K562 (cell line): ENCODE measurements at regions not wholly inside any gene's neighbourhood (a gene's known extent, or its start where the extent isn't known, plus 50 kb on each side); places are given as distances from the start of the nearest gene placed in this dataset.

Experiments used
- ATAC-seq: fragments of 200-7000 bp; cut with Tn5 transposase; 3 replicates; pipeline ENCODE4 v1.9.1; 2020; ENCODE audit warnings: moderate library complexity
- BruUV-seq: library from RNA; stranded (reverse); fragments of 400-500 nt; replicated peaks from 2 replicates; lab custom pipeline; 2021; lab: Mats Ljungman, UMichigan
- CTCF ChIA-PET: fragments of 300-600 bp; formaldehyde crosslinking; extraction: SDS; loops from one replicate; lab custom pipeline; 2021; ENCODE audit warnings: low intra/inter-chr PET ratio; lab: Yijun Ruan, JAX
- POLR2A ChIA-PET: fragments of 300-600, 350-650 bp; sonication (Branson Sonifier 250); formaldehyde crosslinking; extraction: SDS; loops from one replicate; lab custom pipeline; 2021; ENCODE audit warnings: antibody characterized with exemption, inconsistent platforms; lab: Yijun Ruan, JAX
- DNase-seq, 4 experiments: peaks; one replicate each; pipeline versions ENCODE4 v3.0.0 to v3.0.0-alpha.2; 2011 to 2018; ENCODE audit warnings: low spot score in 3 of 4, mixed read lengths in 3 of 4; ENCODE audit errors: extremely low read depth in 1 of 4
- FAIRE-seq: peaks from 2 replicates; lab custom pipeline; 2011; peaks lifted over from hg19 to GRCh38; lab: Jason Lieb, UNC
- H2AFZ ChIP-seq: 2 replicates; pipeline ENCODE4 v1.6.0; 2011; ENCODE audit warnings: low read depth, low read length, control low read depth, inconsistent platforms
- H3K27ac ChIP-seq: fragments of 200-600 bp; 3 replicates; pipeline ENCODE4 v1.8.0; 2011; ENCODE audit warnings: low read depth, mild to moderate bottlenecking, control low read depth, inconsistent platforms, low read length, moderate library complexity, mixed read lengths; ENCODE audit errors: extremely low read depth
- H3K27me3 ChIP-seq, 2 experiments: fragments of 300-600 bp in 1 of 2; 2 replicates in 1 of 2; 3 replicates in 1 of 2; pipeline versions ENCODE4 v1.6.0 to v1.8.0; 2011; ENCODE audit warnings: inconsistent platforms in 2 of 2, low read length in 2 of 2, mild to moderate bottlenecking in 1 of 2, mixed read lengths in 1 of 2, moderate library complexity in 1 of 2; ENCODE audit not compliant: control insufficient read depth in 2 of 2, insufficient read depth in 2 of 2
- H3K36me3 ChIP-seq: fragments of 300-600 bp; 3 replicates; pipeline ENCODE4 v1.8.0; 2011; ENCODE audit warnings: mild to moderate bottlenecking, low read length, inconsistent platforms; ENCODE audit not compliant: control insufficient read depth, insufficient read depth
- H3K4me1 ChIP-seq, 2 experiments: fragments of 200-600 bp in 1 of 2; replicated peaks in 1 of 2; 2 replicates in 1 of 2; 3 replicates in 1 of 2; pipeline versions ENCODE4 v1.5.1 to v1.8.0; 2011; ENCODE audit warnings: inconsistent platforms in 2 of 2, low read length in 2 of 2, mild to moderate bottlenecking in 1 of 2, mixed read lengths in 1 of 2, moderate library complexity in 1 of 2; ENCODE audit not compliant: control insufficient read depth in 2 of 2, insufficient read depth in 2 of 2
- H3K4me2 ChIP-seq: 2 replicates; pipeline ENCODE4 v1.6.1; 2011; ENCODE audit warnings: low read length, control low read depth, inconsistent platforms, mixed read lengths; ENCODE audit not compliant: insufficient read depth
- H3K4me3 ChIP-seq: fragments of 200-600 bp; sonication (generic), shearing (Covaris generic); 2 replicates; pipeline ENCODE4 v1.5.1; 2016; ENCODE audit warnings: control low read depth, inconsistent platforms
- H3K79me2 ChIP-seq: fragments of 200-600 bp; 3 replicates; pipeline ENCODE4 v1.8.0; 2011; ENCODE audit warnings: low read length, inconsistent platforms; ENCODE audit not compliant: control insufficient read depth, insufficient read depth
- H3K9ac ChIP-seq, 2 experiments: 2 replicates each; pipeline versions ENCODE4 v1.6.0 to v1.6.1; 2011; ENCODE audit warnings: low read depth in 2 of 2, low read length in 2 of 2, control low read depth in 1 of 2, inconsistent platforms in 1 of 2, mild to moderate bottlenecking in 1 of 2, mixed read lengths in 1 of 2; ENCODE audit not compliant: insufficient read depth in 1 of 2
- H3K9me1 ChIP-seq: one replicate; pipeline ENCODE4 v1.6.0; 2011; ENCODE audit warnings: inconsistent platforms, mild to moderate bottlenecking, low read length, moderate library complexity; ENCODE audit not compliant: control insufficient read depth, insufficient read depth
- H3K9me3 ChIP-seq: replicated peaks from 2 replicates; pipeline ENCODE4 v1.5.1; 2011; ENCODE audit warnings: low read depth, low read length, inconsistent platforms; ENCODE audit not compliant: control insufficient read depth, insufficient read depth
- H4K20me1 ChIP-seq: replicated peaks from 2 replicates; pipeline ENCODE4 v1.6.1; 2011; ENCODE audit warnings: low read length, inconsistent platforms, mixed read lengths; ENCODE audit not compliant: control insufficient read depth, insufficient read depth
- BCOR ChIP-seq: fragments of 450-650 bp; IDR thresholded peaks from 2 replicates; pipeline ENCODE4 v1.6.1; 2016
- KLF6 ChIP-seq: fragments of 250-450 bp; sonication (Bioruptor Pico); IDR thresholded peaks from 2 replicates; pipeline ENCODE4 v1.4.0; 2020; ENCODE audit warnings: mild to moderate bottlenecking, moderate library complexity, borderline replicate concordance
- MTA3 ChIP-seq: fragments of 450-650 bp; formaldehyde crosslinking; IDR thresholded peaks from 2 replicates; pipeline ENCODE4 v1.6.1; 2017; ENCODE audit warnings: mild to moderate bottlenecking, borderline replicate concordance
- PRPF4 ChIP-seq: fragments of 200-400 bp; formaldehyde crosslinking; IDR thresholded peaks from one replicate; pipeline ENCODE4 v1.6.1; 2017; ENCODE audit warnings: low read length, low read depth, mild to moderate bottlenecking; ENCODE audit not compliant: insufficient read depth, poor library complexity, severe bottlenecking
- ZNF134 ChIP-seq: fragments of 250-450 bp; sonication (Bioruptor Pico); conservative IDR thresholded peaks from 2 replicates; pipeline ENCODE4 v1.4.0; 2020
- ZNF263 ChIP-seq: sonication (generic); formaldehyde crosslinking; IDR thresholded peaks from 2 replicates; pipeline ENCODE4 v1.8.0; 2022; ENCODE audit warnings: mild to moderate bottlenecking, missing genetic modification reagents, borderline replicate concordance
- ZNF589 ChIP-seq: fragments of 200-800 bp; sonication (Bioruptor generic); IDR thresholded peaks from 2 replicates; pipeline ENCODE4 v1.6.1; 2016; ENCODE audit warnings: low read depth, missing genetic modification characterization, missing compliant biosample characterization
- WGBS: fragments of 100-300 bp; shearing (Covaris generic); methylation state at CpG from one replicate; pipeline ENCODE4 v1.1.6; 2016; ENCODE audit warnings: low coverage, mixed read lengths; ENCODE audit not compliant: insufficient coverage; ENCODE audit errors: missing lambda C conversion rate; 5-methylcytosine and 5-hydroxymethylcytosine counted together
- in situ Hi-C: fragments of 300-500 bp; cut with MboI; formaldehyde crosslinking; loops from 4 replicates; pipeline ENCODE4 v1.15.0; 2018; ENCODE audit warnings: inconsistent platforms, mixed read lengths
- intact Hi-C: fragments of 100-400 bp; cut with micrococcal nuclease; formaldehyde crosslinking; loops from 2 replicates; pipeline ENCODE4 v1.14.2; 2022

DNA sequence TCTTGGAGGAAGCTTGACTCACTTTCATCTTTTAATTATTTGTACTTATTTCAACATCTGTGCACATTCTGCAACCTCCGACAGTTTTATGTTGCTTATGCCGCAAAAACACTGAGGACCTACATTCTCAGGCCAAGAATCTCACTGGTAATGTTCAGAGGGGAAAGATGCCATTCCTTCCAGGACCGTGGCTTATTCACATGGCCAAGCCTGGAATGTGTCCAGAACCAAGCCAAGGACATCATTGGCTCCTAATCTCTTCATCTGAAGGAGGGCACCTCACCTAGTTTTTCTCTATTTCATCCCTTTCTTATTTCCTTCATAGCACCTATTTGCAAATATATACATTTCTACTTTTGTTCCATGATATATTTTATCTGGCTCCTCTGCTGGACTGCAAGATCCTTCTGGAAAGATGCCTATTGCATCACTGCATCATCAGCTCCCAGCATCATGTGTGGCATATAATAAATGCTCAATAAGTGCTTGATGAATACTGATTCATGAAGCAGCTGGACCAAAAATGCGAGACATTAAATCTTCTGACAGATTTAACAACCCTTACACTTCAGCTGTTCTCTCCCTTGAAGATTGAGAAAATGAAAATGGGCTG lies 377.1 kb downstream of the TNS1 start (continued):
- no peak for TF ChIP-seq KLF6 (CRISPR knock-in tag)
- TF ChIP-seq ZNF263 (CRISPR knock-in tag) = no peak
- no peak for TF ChIP-seq ZNF589 (CRISPR knock-in tag)
- TF ChIP-seq MTA3 = no peak

DNA sequence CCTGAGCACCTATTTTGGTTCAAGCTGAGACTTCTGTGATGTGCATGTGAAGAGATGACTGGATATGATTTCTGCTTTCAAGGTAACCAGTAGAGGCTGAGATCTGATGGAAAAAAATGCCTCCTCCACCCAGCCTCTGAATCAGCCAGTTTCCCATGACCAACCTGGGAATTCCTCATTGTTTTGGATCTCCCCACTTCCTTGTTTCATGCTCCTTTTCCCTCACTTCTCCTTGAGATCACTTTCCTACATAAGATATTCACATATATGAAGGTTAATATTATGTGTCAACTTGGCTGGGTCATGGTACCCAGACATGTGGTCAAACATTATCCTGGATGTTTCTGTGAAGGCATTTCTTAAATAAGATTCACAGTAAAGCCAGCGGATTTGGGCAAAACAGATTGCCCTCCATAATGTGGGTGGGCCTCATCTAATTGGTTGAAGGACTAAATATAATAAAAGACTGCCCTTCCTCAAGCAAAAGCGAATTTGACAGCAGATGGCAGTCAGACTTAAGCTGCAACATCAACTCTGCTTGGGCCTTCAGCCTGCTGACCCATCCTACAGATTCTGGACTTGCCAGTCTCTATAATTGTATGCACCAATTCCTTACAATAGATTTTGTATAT lies 379.4 kb downstream of the TNS1 start:
- Histone ChIP-seq H3K9me1 (no peaks in the 10 kb centered on the region), H4K20me1 (no peaks in the 10 kb centered on the region), H3K4me1 (no peaks in the 10 kb centered on the region), H3K4me3 (no peak overlapping the region), H3K36me3 (no peaks in the 10 kb centered on the region)
- intact Hi-C loops = no loop called here
- TF ChIP-seq ZNF134 (CRISPR knock-in tag) (peak; percentile 78), PRPF4 (no peak), BCOR (no peak)
- TF ChIP-seq, all 486 proteins: peak for 1
- no peak for ATAC-seq
- POLR2A ChIA-PET = no interaction called here
- no peak for DNase-seq
- 0% methylated on average over 2 of the region's 2 CpGs for WGBS
- no peaks in the 10 kb centered on the region for H3K9me3 ChIP-seq
- in situ Hi-C loops = no loop called here
- H3K9ac ChIP-seq = no peak overlapping the region
- H3K27me3 ChIP-seq = peaks cover 0 to 7% of the 10 kb centered on the region in 2 experiments; a peak in 1 of 5 replicates
- no peaks in the 10 kb centered on the region for H3K79me2 ChIP-seq
- CTCF ChIA-PET = no interaction called here
- no peak overlapping the region for H3K27ac ChIP-seq
- no peak overlapping the region for H3K4me2 ChIP-seq
- no TSS peak for BruUV-seq
- H2AFZ ChIP-seq = no peak overlapping the region
- no peak for FAIRE-seq
